NCI-H748 treated with DMSO at 0.1 percent for 48 hours (cell line): ENCODE measurements at regions not wholly inside any gene's neighbourhood (a gene's known extent, or its start where the extent isn't known, plus 50 kb on each side); places are given as distances from the start of the nearest gene placed in this dataset.
"Not testable (repeated sequence)": the region's sequence is repeated elsewhere in the genome, so short reads cannot be mapped to it uniquely, and the experiment has no call there.

ENCODE experiments used
- DNase-seq: peaks from one replicate; lab custom pipeline; 2025; lab: John Stamatoyannopoulos, UW

DNA sequence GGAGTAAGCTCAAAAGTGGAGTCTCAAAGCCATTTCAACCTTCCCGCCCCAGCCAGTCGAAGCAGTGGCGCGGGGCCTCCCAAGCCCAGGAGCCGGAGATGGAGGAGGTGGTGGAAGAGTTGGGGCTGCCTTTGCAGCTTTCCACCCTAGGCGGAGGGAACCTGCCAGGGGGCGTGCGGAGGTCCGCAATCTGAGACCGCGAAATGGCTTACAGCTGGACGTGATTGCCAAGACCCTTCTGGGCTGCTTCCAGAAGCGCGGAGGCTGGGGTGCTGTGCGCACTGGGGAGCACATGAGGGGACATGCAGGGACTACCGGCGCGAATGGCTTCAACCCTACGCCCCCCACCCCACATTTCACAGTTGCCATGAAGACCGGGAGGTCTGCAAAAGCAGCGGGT lies 86.2 kb downstream of the PRR15 start:
- no peak for DNase-seq

DNA sequence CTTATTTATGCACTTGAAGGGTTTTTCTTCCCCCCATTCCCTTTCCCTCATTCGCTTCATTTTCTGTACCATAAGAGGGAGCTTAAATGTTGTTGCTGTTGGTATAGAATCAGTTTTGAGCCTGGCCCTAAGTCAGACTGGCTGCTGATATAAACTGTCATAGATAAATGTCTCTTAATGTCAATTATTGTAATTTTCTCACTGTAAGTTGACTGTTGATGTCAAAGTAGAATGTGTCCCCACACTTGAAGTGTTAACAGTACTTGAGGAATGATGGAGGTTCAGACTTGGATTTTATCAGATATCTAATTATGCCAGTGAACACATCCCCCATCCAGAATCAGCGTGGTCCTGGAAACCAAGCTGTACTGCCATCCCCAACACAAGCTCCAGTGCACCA lies 87.8 kb downstream of the PRR15 start:
- DNase-seq = no peak

DNA sequence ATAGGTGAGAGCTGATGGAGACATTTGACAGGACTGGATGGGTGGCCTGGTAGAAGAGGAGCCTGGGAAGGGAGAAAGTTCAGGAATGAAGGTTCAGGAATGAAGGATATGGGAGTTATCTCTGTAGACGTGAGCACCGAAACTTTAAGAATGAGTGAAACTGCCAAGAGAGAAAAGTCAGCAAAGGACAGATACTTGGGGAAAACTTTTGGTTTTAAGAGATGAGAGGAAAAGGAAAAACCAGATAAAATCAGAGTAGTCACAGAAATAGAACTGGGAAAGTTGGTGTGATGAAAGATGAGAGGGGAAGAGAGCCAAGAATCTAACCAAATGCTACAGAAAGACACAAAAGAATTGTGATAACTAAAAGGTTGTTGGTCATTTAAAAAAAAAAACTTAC lies 88.9 kb downstream of the PRR15 start:
- no peak for DNase-seq

DNA sequence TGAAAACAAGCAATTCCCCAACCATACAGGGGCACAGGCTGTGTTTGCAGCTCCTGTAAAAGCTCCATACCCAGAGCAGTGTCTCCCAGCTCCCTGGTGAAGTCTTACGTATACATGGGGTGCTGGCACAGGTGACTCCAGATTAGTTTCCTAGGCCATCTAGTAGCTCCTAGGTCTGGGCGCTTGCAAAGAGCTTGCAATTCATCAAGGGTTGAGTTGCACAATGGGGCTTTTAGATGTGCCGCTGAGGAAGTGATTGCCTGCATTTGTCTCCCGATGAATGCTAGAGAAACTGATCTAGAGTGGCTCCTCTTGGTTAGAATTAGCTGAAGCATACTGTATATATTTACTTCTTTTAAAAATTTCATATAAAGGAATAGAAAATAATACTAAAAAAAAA lies 90.7 kb downstream of the PRR15 start:
- not testable (repeated sequence) for DNase-seq

DNA sequence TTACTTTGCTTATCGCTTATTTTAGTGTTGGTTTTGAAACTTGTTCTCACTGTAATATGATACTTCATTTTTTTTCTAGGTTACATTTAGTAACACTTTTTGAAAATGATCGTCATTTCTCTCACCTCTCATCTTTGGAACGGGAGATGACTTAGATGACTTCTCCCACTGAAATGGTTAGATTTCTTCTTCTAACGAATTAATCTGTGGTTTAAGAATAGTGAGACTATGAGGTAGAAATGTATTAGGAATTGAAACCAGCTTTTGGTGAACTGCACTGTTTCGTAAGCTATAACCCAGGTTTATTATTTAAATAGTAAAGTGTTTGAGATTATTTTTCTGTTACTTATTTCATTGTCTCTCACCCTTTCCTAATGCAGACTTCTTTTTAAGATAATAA lies 93.7 kb downstream of the PRR15 start:
- no peak for DNase-seq

DNA sequence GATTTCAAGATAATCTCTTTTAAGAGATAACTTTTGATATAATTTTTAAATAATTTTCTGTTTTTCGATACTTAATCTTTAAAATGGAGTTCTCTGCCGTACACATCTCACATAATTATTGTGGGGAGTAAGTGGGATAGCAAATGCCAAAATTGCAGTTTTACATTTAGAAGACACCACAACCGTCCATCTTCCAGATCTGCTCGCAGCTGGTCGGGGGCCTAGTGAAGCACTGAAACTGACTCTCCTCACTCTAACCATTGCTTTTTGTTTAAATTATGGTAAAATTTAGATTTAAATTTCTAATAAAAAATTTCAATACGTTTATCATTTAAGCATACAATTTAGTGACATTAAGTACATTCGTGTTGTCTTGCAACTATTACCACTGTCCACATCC lies 94.2 kb downstream of the PRR15 start:
- no peak for DNase-seq

DNA sequence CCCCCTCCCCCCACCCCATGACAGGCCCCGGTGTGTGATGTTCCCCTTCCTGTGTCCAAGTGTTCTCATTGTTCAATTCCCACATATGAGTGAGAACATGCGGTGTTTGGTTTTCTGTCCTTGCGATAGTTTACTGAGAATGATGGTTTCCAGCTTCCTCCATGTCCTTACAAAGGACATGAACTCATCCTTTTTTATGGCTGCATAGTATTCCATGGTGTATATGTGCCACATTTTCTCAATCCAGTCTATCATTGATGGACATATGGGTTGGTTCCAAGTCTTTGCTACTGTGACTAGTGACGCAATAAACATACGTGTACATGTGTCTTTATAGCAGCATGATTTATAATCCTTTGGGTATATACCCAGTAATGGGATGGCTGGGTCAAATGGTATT lies 95.6 kb downstream of the PRR15 start:
- not testable (repeated sequence) for DNase-seq

DNA sequence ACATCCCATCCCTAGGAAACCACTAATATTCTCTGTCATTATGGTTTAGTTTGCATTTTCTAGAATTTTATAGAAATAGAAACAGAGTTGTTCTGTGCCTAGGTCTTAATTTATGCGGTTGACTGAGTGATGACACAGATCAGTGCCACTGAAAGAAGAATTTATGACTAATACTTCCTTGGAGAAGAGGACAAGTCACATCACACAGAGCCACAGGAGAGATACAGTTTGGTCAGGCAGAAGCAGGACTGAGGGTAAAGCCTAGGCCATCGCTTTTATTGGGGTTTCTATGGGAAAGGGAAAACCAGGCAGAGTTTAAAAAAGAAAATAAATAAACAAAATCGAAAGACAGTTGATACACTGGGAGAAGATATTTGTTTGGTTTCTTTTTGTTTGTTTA lies 99.3 kb downstream of the PRR15 start:
- not testable (repeated sequence) for DNase-seq

DNA sequence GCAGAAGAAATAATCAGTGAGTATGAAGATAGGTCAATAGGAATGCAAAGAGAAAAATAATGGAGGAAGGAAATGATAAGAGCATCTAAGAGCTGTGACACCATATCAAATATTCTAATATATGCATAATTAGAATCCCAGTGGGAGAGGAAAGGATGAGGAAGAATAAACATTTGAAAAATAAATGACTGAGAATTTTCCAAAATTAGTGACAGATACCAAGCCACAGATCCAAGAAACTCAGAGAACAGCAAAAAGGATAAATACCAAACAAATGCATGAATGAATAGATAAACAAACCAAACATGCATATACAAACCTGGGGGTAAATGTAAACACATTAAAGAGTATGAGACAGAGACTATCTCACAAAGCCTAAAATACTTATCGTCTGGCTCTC lies 101.4 kb downstream of the PRR15 start:
- DNase-seq = not testable (repeated sequence)

DNA sequence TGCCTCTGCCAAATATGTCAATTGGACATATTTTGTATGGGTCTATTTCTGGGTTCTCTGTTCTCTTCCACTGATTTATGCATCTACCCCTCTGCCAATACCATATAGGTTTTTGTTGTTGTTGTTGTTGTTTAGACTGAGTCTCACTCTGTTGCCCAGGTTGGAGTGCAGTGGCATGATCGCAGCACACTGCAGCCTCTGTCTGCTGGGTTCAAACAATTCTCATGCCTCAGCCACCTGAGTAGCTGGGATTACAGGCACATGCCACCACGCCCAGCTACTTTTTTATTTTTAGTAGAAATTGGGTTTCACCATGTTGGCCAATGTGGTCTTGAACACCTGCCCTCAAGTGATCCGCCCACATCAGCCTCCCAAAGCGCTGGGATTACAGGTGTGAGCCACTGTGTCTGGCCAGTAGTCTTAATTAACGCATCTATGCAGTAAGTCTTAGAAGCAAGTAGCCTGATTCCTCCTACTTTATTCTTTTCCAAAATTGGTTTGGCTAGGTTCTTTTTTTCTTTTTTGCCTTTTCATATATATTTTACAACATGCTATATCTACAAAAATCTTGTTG lies 103.5 kb downstream of the PRR15 start:
- DNase-seq = not testable (repeated sequence)

DNA sequence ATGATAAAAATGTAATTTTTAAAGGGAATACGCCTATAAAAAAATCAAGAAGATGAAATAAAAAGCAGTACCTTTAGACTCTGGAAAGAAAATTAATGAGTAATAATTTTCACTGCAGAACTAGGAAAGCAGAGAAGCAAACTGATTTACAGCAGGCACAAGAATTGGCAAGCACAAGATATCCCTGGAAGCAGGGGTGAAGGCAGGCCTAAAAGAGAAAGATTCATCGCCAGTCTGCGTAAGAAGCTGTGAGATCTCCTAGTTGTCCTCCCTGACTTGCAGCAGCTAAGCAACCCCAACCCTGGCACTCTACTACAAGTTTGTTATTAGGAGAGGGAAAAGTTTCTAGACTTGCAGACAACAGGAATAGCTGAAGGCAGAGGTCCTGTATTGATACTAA lies 107.7 kb downstream of the PRR15 start:
- not testable (repeated sequence) for DNase-seq

DNA sequence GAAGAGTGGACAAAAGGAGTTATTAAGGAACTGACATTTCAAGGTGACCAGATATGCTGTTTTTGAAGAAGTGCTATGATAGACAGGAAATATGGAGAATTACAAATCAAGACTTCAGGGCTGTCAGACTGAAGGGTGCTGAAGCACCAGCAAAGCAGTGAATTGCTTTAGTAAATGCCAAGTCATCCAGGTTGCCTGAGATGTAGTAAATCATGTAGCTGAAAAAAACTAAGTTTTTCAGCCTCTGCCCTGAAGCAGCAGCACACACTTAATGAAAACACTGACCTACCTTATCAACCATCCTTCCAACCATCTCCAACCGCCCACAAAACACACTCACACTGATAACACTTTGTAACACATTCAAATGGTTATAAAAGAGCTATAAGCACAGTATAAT lies 110.0 kb downstream of the PRR15 start:
- not testable (repeated sequence) for DNase-seq

DNA sequence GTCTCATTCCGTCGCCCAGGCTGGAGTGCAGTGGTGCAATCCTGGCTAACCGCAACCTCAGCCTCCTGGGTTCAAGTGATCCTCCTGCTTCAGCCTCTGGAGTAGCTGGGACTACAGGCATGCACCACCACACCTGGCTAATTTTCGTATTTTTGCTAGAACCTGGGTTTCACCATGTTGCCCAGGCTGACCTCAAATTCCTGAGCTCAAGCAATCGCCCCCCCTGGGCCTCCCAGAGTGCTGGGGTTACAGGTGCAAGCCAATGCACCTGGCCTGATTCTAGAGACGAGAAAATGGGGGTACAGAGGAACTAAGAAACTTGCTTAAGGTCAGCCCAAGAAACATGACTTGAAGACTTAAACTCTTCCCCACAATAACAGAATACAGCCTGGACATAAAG lies 111.0 kb downstream of the PRR15 start:
- DNase-seq = not testable (repeated sequence)

DNA sequence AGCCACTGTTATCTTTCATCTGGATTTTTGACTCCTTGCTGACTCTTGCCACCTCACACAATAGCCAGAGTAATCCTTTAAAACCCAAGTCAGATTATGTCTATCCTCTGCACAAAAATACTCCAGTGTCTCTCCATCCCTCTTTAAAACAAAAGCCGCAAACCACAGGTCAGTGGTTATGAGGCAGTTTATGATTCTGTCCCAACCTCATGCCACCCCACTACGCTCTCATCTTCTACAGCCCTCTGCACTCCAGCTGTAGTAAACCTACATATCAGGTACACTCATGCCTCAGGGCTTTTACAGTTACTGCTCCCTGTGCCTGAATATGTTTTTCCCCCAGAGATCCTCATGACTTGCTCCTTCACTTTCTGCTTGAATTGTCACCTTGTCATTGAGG lies 113.6 kb downstream of the PRR15 start:
- DNase-seq = not testable (repeated sequence)

DNA sequence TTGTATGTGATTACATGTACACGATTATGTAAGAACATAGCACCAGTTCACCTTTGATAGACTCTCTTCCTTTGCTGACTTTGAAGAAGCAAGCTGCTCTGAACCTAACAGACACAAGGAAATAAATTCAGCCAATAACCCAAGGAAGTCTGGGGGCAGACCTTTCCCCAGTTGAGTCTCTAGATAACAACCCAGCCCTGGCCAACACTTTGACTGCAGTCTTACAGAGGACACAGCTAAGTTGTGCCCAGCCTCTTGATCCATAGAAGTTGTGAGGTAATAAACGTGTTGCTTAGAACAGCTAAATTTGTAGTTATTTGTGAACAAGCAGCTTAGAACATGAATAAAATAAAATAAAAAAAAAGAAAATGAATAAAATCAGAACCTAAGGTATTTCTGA lies 116.3 kb downstream of the PRR15 start:
- not testable (repeated sequence) for DNase-seq

DNA sequence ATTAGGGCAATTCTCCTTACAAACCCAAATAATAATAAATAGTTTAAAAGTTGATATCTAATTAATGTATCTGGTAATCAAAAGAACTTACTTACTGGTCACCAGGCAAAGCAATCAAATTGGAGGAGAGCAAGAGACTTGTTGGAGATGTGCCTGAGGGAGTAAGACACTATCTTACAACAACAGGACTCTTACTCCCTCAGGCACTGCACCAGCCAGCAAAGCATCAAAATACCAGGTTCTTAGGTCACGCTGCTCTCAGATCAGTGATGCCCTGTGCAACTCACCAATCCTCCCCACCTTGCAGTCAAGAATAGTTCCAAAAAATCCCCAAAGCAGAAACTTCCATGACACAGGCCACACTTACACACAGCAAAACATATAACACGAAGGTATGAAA lies 117.0 kb downstream of the PRR15 start:
- not testable (repeated sequence) for DNase-seq

DNA sequence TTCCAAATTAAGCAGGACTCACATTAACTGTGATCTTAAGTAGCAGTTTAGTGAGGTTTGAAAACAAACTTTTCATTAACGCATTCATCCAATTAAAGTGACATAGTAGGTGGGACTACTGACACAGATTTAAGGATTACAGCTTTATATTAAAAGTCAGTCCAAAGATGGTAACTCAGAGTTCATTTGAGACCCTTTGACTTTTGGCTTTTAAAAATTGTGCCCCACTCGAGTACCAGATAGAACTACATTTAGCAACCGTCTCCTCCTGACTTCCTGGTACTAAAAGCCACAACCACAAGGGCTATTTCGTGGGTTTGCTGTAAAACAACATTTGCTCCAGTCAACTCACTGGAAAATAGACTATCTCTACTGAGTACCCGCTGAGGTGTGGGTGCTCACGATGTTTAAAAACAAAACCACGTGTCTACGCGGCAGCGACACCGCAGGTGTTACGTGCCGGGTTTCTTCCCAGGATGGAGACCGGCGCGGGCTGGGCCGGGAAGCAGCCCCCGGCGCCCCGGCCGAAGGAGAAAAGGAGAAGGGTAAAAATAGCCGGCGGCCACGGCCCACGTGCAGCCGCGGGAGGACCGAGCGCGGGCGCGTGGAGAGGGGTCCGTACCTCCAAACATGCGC lies 120.6 kb downstream of the PRR15 start:
- not testable (repeated sequence) for DNase-seq

DNA sequence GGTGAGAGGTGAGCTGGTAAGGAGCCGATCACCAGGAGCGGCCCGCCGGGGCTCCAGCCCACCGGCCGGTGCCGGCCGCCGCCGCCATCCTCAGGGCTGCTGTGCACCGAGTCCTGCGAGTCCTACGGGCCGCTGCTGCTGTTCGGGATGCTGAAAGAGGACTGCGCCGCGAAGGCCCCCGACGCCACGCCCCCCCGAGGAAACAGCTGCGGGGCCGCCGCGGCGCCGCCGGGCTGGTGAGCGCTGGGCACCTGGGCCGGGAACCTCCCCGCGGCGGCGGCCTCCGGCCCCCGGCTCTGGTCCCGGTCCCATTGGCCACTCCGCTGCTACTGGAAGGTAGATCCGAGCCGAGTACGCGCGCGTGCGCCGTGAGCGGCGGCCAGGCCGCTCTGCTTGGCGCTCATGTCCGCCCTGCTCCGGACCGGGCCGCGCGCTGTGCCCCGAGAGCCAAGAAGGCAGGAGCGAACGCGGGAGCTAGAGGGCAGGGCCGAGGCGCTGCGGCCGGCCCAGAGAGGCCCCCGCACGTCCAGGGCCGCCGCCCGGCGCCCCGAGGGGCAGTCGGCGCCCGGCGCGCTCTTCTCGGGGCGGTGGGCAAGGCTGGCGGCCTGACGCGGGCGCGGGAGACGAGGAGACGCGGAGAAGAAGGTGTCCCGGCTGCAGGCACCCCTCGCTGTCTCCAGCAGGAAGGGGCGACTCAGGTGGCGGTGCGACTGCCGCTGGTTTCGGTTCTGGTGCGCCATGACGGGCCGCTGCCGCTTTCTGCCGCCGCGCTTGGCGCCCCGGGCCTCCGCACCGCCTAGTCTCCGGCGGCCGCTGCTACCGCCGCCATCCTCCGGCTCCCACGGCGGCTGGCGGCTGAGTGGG lies 121.3 kb upstream of the WIPF3 start:
- DNase-seq = peak; percentile 41

DNA sequence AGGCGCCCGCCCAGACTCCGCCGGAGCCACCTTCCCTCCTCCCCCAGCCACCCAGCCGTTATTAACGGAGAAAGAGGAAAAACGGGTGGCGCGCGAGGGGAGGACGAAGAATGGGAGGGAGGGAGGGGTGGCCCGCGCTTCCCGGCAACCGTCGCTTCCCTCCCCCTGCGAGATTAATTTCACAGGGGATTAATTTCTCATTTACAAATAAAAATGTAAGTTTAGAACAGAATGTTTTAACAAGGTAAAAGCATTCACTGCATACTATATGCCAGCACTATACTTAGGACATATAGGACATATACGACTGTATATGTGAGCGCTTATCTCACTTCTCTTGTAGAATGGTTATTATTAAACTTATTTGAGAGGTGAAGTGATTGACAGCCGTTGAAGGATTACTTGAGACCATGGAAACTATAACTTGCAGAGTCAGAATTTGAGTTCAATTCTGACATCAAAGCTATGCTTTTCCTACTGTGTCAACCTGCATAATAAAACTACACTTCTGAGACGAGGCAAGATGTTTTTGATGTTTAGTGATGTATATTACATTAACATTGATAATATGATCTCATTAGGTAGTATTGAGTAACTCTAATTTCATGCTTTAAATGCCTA lies 120.5 kb upstream of the WIPF3 start:
- peak; percentile 9 for DNase-seq

DNA sequence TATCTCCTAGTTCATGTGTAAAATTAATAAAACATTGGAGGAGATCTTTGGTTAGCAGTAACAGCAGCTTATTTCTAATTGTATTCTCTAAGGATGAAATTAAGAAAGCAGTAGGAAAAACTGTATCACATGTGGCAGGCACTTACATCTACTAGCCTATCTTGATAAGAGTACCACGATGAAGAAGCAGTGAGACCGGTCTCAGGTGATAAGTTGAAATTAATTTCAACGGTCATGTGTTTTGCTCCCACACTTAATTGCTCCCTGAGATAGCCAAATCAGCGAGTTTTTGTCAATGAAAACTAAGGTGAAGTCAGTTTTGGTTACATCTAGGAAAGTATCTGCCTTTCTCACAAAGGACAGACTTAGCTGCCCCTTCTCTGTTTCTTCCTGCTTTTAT lies 115.8 kb upstream of the WIPF3 start:
- DNase-seq = not testable (repeated sequence)

DNA sequence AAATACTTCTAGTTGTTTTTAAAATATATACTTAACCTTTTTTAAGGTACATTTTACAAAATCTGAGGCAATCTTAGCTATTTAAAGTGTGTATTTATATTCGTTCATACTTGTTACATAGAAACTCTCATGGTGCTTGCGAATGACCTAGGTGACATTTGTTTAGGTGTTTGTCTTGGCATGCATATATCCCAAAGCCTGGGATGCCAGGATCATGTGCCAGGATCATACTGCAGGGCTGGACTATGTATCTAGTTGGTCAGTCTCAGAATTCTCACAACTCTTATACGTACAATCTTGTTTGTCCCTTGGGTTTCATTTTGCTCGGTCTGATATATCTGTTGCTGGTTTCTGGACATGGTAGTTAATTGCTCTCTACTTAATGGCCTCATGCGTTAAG lies 109.9 kb upstream of the WIPF3 start:
- DNase-seq = not testable (repeated sequence)

DNA sequence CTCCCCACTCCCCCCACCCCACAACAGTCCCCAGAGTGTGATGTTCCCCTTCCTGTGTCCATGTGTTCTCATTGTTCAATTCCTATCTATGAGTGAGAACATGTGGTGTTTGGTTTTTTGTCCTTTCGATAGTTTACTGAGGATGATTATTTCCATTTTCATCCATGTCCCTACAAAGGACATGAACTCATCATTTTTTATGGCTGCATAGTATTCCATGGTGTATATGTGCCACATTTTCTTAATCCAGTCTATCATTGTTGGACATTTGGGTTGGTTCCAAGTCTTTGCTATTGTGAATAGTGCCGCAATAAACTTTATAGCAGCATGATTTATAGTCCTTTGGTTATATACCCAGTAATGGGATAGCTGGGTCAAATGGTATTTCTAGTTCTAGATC lies 106.6 kb upstream of the WIPF3 start:
- not testable (repeated sequence) for DNase-seq

DNA sequence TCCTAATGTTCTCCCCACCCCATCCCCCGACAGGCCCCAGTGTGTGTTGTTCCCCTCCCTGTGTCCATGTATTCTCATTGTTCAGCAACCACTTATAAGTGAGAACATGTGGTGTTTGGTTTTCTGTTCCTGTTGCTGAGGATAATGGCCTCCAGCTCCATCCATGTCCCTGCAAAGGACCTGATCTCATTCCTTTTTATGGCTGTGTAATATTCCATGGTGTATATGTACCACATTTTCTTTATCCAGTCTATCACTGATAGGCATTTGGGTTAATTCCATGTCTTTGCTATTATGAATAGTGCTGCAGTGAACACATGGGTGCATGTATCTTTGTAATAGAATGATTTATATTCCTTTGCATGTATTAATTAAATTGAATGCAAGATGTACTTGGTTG lies 104.8 kb upstream of the WIPF3 start:
- DNase-seq = not testable (repeated sequence)
